HG03521 (cell line): ENCODE measurements at regions not wholly inside any gene's neighbourhood (a gene's known extent, or its start where the extent isn't known, plus 50 kb on each side); places are given as distances from the start of the nearest gene placed in this dataset.
"Not testable (repeated sequence)": the region's sequence is repeated elsewhere in the genome, so short reads cannot be mapped to it uniquely, and the experiment has no call there.

Experiments
- ATAC-seq: cut with Tn5 transposase; IDR thresholded peaks from one replicate; pipeline ENCODE4 v1.9.1; 2021; ENCODE audit warnings: mild to moderate bottlenecking, moderate library complexity; ENCODE audit not compliant: unreplicated experiment

DNA sequence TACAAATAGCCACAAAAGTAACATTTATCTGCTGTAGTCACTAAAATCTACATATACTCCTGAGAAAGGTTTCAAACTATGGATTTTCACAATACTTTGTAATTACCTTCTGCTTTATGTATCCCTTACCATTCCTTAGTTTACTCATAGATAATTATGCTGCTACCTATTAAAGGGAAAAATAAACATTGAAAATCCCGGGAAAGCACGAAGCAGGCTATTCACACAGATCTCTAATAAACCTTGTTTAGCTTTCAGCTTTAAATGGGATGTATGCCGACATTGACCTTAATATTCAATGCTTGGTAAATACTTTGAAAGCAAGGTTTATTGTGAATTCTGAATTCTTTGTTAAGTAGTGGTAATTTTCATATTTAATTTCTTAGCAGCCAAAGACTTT lies 58.5 kb upstream of the SMIM30 start:
- ATAC-seq = no peak

DNA sequence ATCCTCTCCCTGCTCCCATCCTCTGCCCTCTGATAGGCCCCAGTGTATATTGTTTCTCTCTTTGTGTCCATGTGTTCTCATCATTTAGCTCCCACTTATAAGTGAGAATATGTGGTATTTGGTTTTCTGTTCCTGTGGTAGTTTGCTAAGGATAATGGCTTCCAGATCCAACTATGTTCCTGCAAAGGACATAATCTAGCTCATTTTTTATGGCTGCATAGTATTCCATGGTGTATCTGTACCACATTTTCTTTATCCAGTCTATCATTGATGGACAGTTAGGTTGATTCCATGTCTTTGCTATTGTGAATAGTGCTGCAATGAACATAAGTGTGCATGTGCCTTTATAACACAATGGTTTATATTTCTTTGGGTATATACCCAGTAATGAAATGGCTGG lies 57.8 kb upstream of the SMIM30 start:
- ATAC-seq = not testable (repeated sequence)

DNA sequence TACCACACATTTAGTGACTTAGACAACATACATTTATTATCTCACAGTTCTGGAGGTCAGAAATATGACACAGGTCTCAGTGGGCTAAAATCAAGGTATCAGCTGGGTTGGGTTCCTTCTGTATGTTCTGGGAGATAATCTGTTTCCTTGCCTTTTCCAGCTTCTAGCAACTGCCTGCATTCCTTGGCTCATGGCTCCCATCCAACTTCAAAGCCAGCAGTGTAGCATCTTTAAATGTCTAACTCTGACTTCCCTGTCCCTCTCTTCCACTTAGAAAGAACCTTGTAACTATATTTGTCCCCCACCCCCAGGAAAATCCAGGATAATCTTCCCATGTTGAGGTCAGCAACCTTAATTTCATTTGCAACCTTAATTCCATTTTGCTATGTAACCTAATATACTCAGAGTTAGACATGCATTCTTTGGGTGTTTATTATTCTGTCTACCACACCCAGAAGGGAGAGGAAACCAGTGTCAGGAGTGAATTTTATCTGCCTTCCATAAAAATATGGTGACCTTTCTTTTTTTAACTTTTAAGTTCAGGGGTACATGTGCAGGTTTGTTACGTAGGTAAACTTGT lies 57.3 kb upstream of the SMIM30 start:
- ATAC-seq = no peak

DNA sequence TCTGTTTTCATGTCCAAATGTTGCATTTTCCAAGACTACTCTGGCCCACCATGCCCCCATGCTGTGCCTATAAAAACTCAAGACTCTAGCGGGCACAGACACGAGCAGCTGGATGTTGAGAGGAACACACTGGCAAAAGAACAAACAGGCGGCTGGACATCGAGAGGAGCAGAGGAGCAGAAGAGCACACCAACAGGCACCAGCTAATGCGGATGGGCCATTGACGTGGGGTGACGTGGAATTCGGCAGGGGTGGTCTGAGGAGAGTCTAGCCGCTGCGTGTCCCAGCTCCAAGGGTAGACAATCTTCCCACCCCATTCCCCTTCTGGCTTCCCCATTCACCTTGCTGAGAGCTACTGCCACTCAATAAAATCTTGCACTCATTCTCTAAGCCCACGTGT lies 54.4 kb upstream of the SMIM30 start:
- no peak for ATAC-seq

DNA sequence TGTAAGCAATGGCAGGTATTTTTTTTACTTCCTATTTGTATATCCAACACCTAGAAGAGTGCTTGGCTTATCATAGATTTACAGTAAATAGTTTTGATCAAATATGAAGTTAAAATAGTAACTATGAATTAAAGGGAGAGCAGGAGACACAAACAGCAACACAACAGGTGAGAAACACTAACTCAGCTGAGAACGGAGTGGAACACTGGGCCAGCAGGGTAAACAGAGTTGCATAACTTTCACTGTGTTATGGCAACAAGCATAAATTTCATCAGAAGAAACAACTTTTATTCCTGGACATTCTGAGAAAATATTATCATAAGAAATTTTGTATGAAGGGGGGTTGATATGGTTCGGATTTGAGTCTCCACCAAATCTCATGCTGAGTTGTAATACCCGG lies 52.2 kb upstream of the SMIM30 start:
- no peak for ATAC-seq
